ENCODE measurements at regions not wholly inside any gene's neighbourhood (a gene's known extent, or its start where the extent isn't known, plus 50 kb on each side); places are given as distances from the start of the nearest gene placed in this dataset.

DNA sequence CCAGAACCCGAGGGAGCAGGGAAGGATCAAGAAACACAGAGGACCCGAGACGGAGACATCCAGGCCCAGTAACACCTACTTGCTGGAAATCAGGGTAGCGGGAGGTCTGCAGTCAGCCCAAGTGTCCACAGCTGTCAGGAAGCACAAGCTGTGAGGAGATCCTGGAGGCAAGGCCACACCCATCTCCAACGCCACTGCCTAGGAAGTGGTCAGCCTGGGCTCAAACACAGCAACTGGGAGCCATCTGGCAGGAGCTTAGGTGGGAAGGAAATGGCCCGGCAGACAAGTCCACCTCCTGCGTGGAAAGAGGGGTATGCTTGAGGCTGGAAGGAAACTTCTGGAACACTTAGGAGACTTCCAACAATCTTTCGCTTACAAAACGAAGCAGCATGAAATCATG, 407.1 kb downstream of the VPS13C start:
- TF ChIP-seq NR2C2 (CRISPR knock-in tag; IDR thresholded peaks at IDR 0.05) (no peak), CBFB (CRISPR knock-in tag; IDR thresholded peaks at IDR 0.05; ENCODE audit: low read depth) (no peak), ZNF232 (CRISPR knock-in tag; IDR thresholded peaks at IDR 0.05) (no peak), SP1 (CRISPR knock-in tag; conservative IDR thresholded peaks at IDR 0.05) (no peak), ZNF416 (CRISPR knock-in tag; IDR thresholded peaks at IDR 0.05) (no peak), MXD4 (CRISPR knock-in tag; IDR thresholded peaks at IDR 0.05; ENCODE audit: borderline replicate concordance) (no peak), NFYB (CRISPR knock-in tag; conservative IDR thresholded peaks at IDR 0.05; ENCODE audit: low read depth) (no peak), ELF4 (CRISPR knock-in tag; IDR thresholded peaks at IDR 0.05; ENCODE audit: low read depth) (no peak), TEAD4 (CRISPR knock-in tag; IDR thresholded peaks at IDR 0.05) (no peak)
- TF ChIP-seq, protein P1, sequence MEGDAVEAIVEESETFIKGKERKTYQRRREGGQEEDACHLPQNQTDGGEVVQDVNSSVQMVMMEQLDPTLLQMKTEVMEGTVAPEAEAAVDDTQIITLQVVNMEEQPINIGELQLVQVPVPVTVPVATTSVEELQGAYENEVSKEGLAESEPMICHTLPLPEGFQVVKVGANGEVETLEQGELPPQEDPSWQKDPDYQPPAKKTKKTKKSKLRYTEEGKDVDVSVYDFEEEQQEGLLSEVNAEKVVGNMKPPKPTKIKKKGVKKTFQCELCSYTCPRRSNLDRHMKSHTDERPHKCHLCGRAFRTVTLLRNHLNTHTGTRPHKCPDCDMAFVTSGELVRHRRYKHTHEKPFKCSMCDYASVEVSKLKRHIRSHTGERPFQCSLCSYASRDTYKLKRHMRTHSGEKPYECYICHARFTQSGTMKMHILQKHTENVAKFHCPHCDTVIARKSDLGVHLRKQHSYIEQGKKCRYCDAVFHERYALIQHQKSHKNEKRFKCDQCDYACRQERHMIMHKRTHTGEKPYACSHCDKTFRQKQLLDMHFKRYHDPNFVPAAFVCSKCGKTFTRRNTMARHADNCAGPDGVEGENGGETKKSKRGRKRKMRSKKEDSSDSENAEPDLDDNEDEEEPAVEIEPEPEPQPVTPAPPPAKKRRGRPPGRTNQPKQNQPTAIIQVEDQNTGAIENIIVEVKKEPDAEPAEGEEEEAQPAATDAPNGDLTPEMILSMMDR (IDR thresholded peaks at IDR 0.05) = no peak
- TF ChIP-seq, protein P2, sequence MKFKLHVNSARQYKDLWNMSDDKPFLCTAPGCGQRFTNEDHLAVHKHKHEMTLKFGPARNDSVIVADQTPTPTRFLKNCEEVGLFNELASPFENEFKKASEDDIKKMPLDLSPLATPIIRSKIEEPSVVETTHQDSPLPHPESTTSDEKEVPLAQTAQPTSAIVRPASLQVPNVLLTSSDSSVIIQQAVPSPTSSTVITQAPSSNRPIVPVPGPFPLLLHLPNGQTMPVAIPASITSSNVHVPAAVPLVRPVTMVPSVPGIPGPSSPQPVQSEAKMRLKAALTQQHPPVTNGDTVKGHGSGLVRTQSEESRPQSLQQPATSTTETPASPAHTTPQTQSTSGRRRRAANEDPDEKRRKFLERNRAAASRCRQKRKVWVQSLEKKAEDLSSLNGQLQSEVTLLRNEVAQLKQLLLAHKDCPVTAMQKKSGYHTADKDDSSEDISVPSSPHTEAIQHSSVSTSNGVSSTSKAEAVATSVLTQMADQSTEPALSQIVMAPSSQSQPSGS (CRISPR knock-in tag; IDR thresholded peaks at IDR 0.05; ENCODE audit: borderline replicate concordance, low read depth) = no peak
- TF ChIP-seq, protein P3, sequence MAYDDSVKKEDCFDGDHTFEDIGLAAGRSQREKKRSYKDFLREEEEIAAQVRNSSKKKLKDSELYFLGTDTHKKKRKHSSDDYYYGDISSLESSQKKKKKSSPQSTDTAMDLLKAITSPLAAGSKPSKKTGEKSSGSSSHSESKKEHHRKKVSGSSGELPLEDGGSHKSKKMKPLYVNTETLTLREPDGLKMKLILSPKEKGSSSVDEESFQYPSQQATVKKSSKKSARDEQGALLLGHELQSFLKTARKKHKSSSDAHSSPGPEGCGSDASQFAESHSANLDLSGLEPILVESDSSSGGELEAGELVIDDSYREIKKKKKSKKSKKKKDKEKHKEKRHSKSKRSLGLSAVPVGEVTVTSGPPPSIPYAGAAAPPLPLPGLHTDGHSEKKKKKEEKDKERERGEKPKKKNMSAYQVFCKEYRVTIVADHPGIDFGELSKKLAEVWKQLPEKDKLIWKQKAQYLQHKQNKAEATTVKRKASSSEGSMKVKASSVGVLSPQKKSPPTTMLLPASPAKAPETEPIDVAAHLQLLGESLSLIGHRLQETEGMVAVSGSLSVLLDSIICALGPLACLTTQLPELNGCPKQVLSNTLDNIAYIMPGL (CRISPR knock-in tag; IDR thresholded peaks at IDR 0.05) = no peak

All from WTC11 (cell line).